GM12878 (cell line): ENCODE measurements at regions not wholly inside any gene's neighbourhood (a gene's known extent, or its start where the extent isn't known, plus 50 kb on each side); places are given as distances from the start of the nearest gene placed in this dataset.
"Not testable (repeated sequence)": the region's sequence is repeated elsewhere in the genome, so short reads cannot be mapped to it uniquely, and the experiment has no call there.

Source experiments
- ATAC-seq: fragments of 200-7000 bp; cut with Tn5 transposase; 3 replicates; pipeline ENCODE4 v1.9.1; 2020; ENCODE audit warnings: mild to moderate bottlenecking, moderate library complexity
- BruUV-seq: library from RNA; stranded (reverse); fragments of 400-500 nt; replicated peaks from 2 replicates; lab custom pipeline; 2021; lab: Mats Ljungman, UMichigan
- CTCF ChIA-PET: fragments of 300-600 bp; sonication (Branson Sonifier 250); formaldehyde crosslinking; extraction: SDS; loops from one replicate; lab custom pipeline; 2021; ENCODE audit warnings: inconsistent platforms; lab: Yijun Ruan, JAX
- POLR2A ChIA-PET: fragments of 350-600 bp; formaldehyde crosslinking; extraction: SDS; loops from one replicate; lab custom pipeline; 2021; ENCODE audit warnings: inconsistent platforms; lab: Charles Lee
- RAD21 ChIA-PET: fragments of 300-600 bp; sonication (Branson Sonifier 250); formaldehyde crosslinking; loops from one replicate; lab custom pipeline; 2023; ENCODE audit warnings: antibody characterized with exemption; ENCODE audit not compliant: unreplicated experiment; lab: Charles Lee
- SMC1A ChIA-PET: fragments of 300-600 bp; sonication (Branson Sonifier 250); formaldehyde crosslinking; loops from one replicate; lab custom pipeline; 2023; ENCODE audit not compliant: unreplicated experiment, uncharacterized antibody; lab: Charles Lee
- DNase-seq: peaks from one replicate; pipeline ENCODE4 v3.0.0-alpha.2; 2011; ENCODE audit warnings: low read depth, low spot score
- FAIRE-seq: peaks from 3 replicates; lab custom pipeline; 2011; peaks lifted over from hg19 to GRCh38; lab: Jason Lieb, UNC
- H2AFZ ChIP-seq: 2 replicates; pipeline ENCODE4 v1.6.0; 2011; ENCODE audit warnings: low read depth, low read length, control low read depth; ENCODE audit not compliant: control insufficient read depth
- H3K27ac ChIP-seq: 2 replicates; pipeline ENCODE4 v1.5.1; 2011; ENCODE audit warnings: control low read depth; ENCODE audit not compliant: control insufficient read depth, insufficient read depth
- H3K27me3 ChIP-seq, 2 experiments: replicated peaks in 1 of 2; 2 replicates each; pipeline versions ENCODE4 v1.6.0 to v1.6.1; 2011; ENCODE audit warnings: low read length in 1 of 2; ENCODE audit not compliant: control insufficient read depth in 2 of 2, insufficient read depth in 2 of 2
- H3K36me3 ChIP-seq, 2 experiments: 2 replicates each; pipeline ENCODE4 v1.5.1; 2011; ENCODE audit warnings: low read length in 1 of 2; ENCODE audit not compliant: control insufficient read depth in 2 of 2, insufficient read depth in 2 of 2
- H3K4me1 ChIP-seq: 2 replicates; pipeline ENCODE4 v1.6.1; 2011; ENCODE audit warnings: mild to moderate bottlenecking, low read length, moderate library complexity, mixed read lengths; ENCODE audit not compliant: control insufficient read depth, insufficient read depth
- H3K4me2 ChIP-seq: 2 replicates; pipeline ENCODE4 v1.6.0; 2011; ENCODE audit warnings: control low read depth; ENCODE audit not compliant: control insufficient read depth, insufficient read depth
- H3K4me3 ChIP-seq: fragments of 200-600 bp; sonication (generic); 2 replicates; pipeline ENCODE4 v1.5.1; 2016
- H3K79me2 ChIP-seq: 2 replicates; pipeline ENCODE4 v1.6.0; 2011; ENCODE audit warnings: low read length; ENCODE audit not compliant: control insufficient read depth, insufficient read depth
- H3K9ac ChIP-seq: 2 replicates; pipeline ENCODE4 v1.8.0; 2011; ENCODE audit warnings: low read length, control low read depth, mixed read lengths; ENCODE audit not compliant: control insufficient read depth, insufficient read depth
- H3K9me3 ChIP-seq: replicated peaks from 3 replicates; pipeline ENCODE4 v1.5.1; 2011; ENCODE audit warnings: mild to moderate bottlenecking, low read length; ENCODE audit not compliant: control insufficient read depth, insufficient read depth
- H4K20me1 ChIP-seq: 2 replicates; pipeline ENCODE4 v1.6.0; 2011; ENCODE audit not compliant: control insufficient read depth, insufficient read depth
- ZZZ3 ChIP-seq: IDR thresholded peaks from 2 replicates; pipeline ENCODE4 v1.6.1; 2011; ENCODE audit warnings: low read depth; ENCODE audit not compliant: control insufficient read depth, insufficient read length
- WGBS: methylation state at CpG from one replicate; pipeline ENCODE4 v1.1.6; 2016; ENCODE audit warnings: low lambda C conversion rate; ENCODE audit not compliant: insufficient replicate concordance, insufficient coverage; ENCODE audit errors: missing lambda C conversion rate; 5-methylcytosine and 5-hydroxymethylcytosine counted together
- in situ Hi-C: fragments of 300-500 bp; cut with MboI; formaldehyde crosslinking; loops from 9 replicates; pipeline ENCODE4 v1.14.3; 2018; ENCODE audit warnings: mixed read lengths
- intact Hi-C: fragments of 100-400 bp; cut with micrococcal nuclease; formaldehyde crosslinking; loops from one replicate; pipeline ENCODE4 v1.14.2; 2022; ENCODE audit not compliant: unreplicated experiment

DNA sequence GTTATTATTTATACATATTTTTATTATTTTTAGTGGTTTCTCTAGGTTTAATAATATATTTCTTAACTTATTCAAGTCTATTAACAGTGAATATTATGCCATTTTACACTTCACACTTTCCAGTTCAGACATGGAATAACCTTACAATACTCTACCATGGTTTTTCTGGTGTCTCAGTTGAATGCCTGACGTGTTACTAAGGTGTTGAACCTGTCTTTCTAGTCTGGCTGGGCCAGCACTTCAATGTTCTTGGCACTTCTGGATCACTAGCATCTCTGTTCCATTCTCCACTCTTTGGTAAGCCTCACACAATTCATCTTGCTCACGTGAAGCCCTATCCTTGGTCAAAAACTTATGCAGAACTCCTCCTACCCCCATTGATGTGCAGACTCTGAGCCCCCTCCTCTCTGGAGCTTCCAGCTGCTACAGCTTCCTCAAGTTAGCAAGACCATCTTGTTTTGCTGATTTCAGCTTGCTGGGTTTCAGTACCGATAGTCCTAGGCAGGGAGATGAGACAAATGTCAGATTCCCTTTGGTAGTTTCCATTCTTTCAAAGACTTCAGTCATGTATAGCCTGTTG, 243.1 kb downstream of the FBXO4 start (continued):
- no peak for TF ChIP-seq ZZZ3

DNA sequence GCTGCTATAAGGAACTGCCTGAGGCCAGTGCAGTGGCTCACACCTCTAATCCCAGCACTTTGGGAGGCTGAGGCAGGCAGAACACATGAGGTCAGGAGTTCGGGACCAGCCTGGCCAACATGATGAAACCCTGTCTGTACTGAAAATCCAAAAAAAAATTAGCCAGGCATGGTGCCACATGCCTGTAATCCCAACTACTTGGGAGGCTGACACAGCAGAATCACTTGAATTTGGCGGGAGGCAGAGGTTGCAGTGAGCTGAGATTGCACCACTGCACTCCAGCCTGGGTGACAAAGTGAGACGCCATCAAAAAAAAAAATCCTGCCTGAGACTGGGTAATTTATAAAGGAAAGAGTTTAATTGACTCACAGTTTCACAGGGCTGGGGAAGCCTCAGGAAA, 247.1 kb upstream of the GHR start:
- intact Hi-C loops, ATAC-seq: not testable (repeated sequence)

DNA sequence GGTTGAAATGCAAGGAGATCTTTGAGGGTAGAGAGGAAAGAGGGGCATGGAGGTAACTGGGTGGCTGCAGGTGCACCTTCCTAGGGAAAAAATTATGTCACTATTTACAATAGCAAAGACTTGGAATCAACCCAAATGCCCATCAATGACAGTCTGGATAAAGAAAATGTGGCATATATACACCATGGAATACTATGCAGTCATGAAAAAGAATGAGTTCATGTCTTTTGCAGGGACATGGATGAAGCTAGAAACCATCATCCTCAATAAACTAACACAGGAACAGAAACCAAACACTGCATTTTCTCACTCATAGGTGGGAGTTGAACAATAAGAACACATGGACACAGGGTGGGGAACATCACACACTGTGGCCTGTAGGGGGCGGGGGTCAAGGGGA, 243.4 kb upstream of the GHR start:
- H4K20me1 ChIP-seq, H3K9ac ChIP-seq, in situ Hi-C loops, BruUV-seq, H3K79me2 ChIP-seq, SMC1A ChIA-PET, POLR2A ChIA-PET, ATAC-seq, H3K27ac ChIP-seq, H3K27me3 ChIP-seq, H3K4me1 ChIP-seq, CTCF ChIA-PET, H3K9me3 ChIP-seq, H2AFZ ChIP-seq, intact Hi-C loops, RAD21 ChIA-PET, DNase-seq, H3K36me3 ChIP-seq, H3K4me2 ChIP-seq, FAIRE-seq, H3K4me3 ChIP-seq: not testable (repeated sequence)
- 0% methylated on average over 1 of the region's 1 CpG for WGBS

More for the DNA sequence above, 247.1 kb upstream of the GHR start:
- H3K36me3 ChIP-seq, H3K79me2 ChIP-seq, POLR2A ChIA-PET, FAIRE-seq, H2AFZ ChIP-seq, H3K9ac ChIP-seq, H3K4me2 ChIP-seq, H3K4me3 ChIP-seq, H3K27me3 ChIP-seq, CTCF ChIA-PET, BruUV-seq, RAD21 ChIA-PET, H3K4me1 ChIP-seq, H4K20me1 ChIP-seq, in situ Hi-C loops, DNase-seq, H3K27ac ChIP-seq, H3K9me3 ChIP-seq, SMC1A ChIA-PET: not testable (repeated sequence)
- WGBS: 0% methylated on average over 3 of the region's 3 CpGs
